ENCODE measurements at regions not wholly inside any gene's neighbourhood (a gene's known extent, or its start where the extent isn't known, plus 50 kb on each side); places are given as distances from the start of the nearest gene placed in this dataset.

- no peak for TF ChIP-seq POLR2A (IDR thresholded peaks at IDR 0.05)
- TF ChIP-seq CTCF (IDR thresholded peaks at IDR 0.05) = no peak
Observed at GRCh38 chr11:77523712-77524111, 49.8 kb upstream of the PAK1 start.
